Epithelial cell of esophagus (primary cell): ENCODE measurements at regions not wholly inside any gene's neighbourhood (a gene's known extent, or its start where the extent isn't known, plus 50 kb on each side); places are given as distances from the start of the nearest gene placed in this dataset.

Experiments used
- DNase-seq: peaks from one replicate; pipeline ENCODE4 v3.0.0; 2010; ENCODE audit warnings: low read depth
- H3K4me3 ChIP-seq: 2 replicates; pipeline ENCODE4 v1.5.1; 2011; ENCODE audit warnings: mild to moderate bottlenecking, low read length, control low read depth
- CTCF ChIP-seq: IDR thresholded peaks from 2 replicates; pipeline ENCODE4 v1.5.1; 2011; ENCODE audit warnings: low read depth, mild to moderate bottlenecking, low read length, control low read depth, inconsistent platforms; ENCODE audit not compliant: insufficient read depth; ENCODE audit errors: missing control alignments

GRCh38 chr5:175765858-175766257, 105.5 kb upstream of the CPLX2 start:
- no peak for DNase-seq
- TF ChIP-seq CTCF = no peak
- no peak overlapping the region for H3K4me3 ChIP-seq

- no peak for DNase-seq
- no peak overlapping the region for H3K4me3 ChIP-seq
- TF ChIP-seq CTCF = no peak
Observed at GRCh38 chr5:175766963-175767362, 104.4 kb upstream of the CPLX2 start.

- no peak for TF ChIP-seq CTCF
- peak; percentile 12 for DNase-seq
- H3K4me3 ChIP-seq = no peak overlapping the region
Observed at GRCh38 chr5:175772747-175773533, 98.4 kb upstream of the CPLX2 start.

GRCh38 chr5:175773534-175774070, 97.8 kb upstream of the CPLX2 start:
- no peak for TF ChIP-seq CTCF

GRCh38 chr5:175775416-175775815, 96.0 kb upstream of the CPLX2 start:
- TF ChIP-seq CTCF = no peak
- DNase-seq = no peak

More at GRCh38 chr5:175773534-175774070, 97.8 kb upstream of the CPLX2 start:
- DNase-seq = no peak
- no peak overlapping the region for H3K4me3 ChIP-seq

GRCh38 chr5:175778951-175779503, 92.4 kb upstream of the CPLX2 start:
- H3K4me3 ChIP-seq = no peak overlapping the region
- no peak for DNase-seq
- TF ChIP-seq CTCF = no peak

More at GRCh38 chr5:175775416-175775815, 96.0 kb upstream of the CPLX2 start:
- H3K4me3 ChIP-seq = no peak overlapping the region
